Pulmonary artery endothelial cell (primary cell): ENCODE measurements at regions not wholly inside any gene's neighbourhood (a gene's known extent, or its start where the extent isn't known, plus 50 kb on each side); places are given as distances from the start of the nearest gene placed in this dataset.

Source experiments
- DNase-seq: peaks from one replicate; pipeline ENCODE4 v3.0.0-alpha.2; 2011; ENCODE audit warnings: low read depth, low spot score

DNA sequence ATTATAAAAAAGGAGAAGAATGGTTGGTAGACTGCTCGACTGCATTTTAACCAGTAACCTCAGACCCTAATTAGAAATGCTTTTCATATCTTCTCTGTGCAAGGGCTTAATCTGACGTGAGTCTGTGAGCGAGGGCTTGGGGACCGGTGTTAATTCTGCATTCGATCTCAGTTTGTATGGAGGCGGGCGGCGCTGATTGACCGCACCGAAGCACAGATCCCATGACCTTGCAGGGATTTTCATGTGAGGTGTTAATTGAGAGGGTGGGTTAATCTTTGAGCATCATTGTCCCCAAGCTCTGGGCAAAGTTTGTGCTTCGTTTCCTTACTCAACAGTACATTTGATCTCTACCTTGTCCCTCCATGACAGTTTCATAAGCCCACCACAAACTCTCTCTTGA lies 250.9 kb downstream of the NR2F2 start:
- DNase-seq = no peak

GRCh38 chr15:96582473-96582872 lies 252.0 kb downstream of the NR2F2 start:
- DNase-seq = no peak

DNA sequence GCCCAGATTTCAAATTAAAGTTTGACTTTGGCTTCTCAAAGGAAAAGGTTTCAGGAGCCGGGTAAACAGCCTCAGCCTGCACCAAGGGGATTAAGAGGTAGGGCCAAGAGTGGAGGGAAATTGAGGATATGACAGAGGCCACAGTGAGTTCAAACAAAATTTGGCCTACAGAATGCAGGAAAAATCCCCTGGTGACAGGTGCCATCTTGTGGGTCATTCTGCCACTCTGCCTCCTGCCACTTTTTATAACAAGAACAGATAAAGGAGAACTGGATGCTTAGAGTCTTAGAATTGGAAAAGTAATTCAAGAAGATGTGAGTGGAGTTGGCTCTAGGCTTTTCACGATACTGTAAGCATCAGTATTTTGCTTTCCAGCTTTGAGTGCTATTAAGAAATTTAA lies 253.2 kb downstream of the NR2F2 start:
- DNase-seq = no peak

GRCh38 chr15:96585484-96586386 lies 255.2 kb downstream of the NR2F2 start:
- DNase-seq = no peak

DNA sequence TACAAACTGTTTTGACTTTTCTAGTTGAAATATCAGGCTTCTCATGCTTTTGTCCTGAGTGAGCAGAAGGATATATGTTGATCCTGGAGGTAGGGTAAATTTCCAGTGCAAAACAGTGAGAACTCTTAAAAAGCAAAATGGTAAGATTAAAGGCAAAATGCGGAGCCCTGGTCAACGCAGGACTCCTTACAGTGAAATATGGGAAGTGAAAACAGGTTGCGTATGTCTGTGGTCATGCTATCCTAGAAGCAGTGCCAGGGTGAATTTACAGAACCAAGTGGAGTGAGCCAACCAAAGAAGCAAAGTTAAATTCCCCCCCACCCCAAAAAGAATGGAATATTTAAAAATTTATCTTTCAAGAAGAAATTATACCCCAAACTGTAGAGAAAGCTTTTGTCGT lies 256.4 kb downstream of the NR2F2 start:
- DNase-seq = no peak

GRCh38 chr15:96589864-96590263 lies 259.4 kb downstream of the NR2F2 start:
- DNase-seq = no peak

DNA sequence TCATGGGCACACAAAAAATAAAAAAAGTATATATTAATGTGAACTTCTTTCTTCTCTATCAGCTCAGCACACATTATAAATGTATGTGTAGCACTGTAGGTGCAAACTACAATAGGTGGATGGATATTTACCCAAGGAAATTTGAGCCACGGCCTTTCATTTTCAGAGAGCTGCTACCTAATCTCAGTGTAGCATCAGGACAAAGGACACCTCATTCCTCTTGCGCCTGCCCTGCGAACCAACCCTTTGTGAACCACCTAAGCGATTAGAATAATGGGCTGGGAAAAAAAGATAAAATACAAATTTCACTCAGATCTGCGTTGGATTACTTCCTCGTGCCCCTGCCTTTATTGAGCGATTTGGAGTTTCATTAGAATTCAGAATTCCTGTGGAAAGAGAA lies 263.2 kb downstream of the NR2F2 start:
- no peak for DNase-seq

DNA sequence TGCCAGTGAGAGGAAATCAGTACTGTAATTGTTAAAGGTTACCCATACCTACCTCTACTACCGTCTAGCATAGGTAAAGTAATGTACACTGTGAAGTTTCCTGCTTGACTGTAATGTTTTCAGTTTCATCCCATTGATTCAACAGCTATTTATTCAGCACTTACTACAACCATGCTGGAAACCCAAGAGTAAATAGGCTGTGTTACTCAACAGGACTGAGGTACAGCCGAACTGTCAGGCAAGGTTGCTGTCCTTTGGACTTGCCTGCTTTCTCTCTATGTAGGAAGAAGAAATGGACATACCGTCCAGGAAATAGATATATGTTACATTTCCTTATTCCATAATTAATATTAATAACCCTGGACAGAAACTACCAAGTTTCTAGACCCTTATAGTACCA lies 265.5 kb downstream of the NR2F2 start:
- no peak for DNase-seq

DNA sequence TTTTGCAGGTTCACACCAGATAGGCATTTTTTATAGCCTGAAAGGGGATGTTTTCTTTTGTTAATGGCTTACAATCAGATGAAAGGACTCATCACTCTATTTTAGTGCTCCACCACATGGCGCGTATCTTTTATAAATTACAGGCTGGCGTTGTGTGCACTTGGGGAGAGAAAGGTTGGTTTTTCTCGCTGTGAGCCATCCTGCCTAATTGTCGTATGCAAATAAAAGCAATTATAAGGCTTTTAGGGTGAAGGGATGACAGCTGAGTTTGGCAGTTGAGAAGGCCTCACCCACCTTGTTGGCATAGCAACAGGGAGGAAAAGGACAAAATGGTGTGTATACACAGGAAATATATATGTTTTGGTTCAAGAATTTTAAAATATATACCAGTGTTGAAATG lies 268.0 kb downstream of the NR2F2 start:
- DNase-seq = no peak

- no peak for DNase-seq
These were observed 268.8 kb downstream of the NR2F2 start for GRCh38 chr15:96599268-96599667.

DNA sequence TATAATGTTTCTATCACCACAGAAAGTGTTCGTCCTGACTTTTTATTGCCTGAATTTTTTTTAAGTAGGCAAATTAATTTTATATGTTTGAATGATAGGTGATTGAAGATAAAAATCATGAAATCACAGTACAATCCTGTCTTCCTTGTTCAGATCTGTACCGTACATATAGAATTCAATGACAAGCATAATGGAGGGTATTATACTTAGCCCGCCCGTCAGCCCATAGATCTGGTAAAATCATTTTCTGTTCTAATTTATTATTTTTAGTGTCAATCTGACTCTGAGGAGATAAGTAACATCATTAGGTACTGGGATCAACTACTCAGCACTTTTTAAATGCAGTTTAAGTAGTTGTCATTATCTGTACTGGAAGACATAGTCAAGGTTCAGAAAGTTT lies 269.9 kb downstream of the NR2F2 start:
- no peak for DNase-seq

DNA sequence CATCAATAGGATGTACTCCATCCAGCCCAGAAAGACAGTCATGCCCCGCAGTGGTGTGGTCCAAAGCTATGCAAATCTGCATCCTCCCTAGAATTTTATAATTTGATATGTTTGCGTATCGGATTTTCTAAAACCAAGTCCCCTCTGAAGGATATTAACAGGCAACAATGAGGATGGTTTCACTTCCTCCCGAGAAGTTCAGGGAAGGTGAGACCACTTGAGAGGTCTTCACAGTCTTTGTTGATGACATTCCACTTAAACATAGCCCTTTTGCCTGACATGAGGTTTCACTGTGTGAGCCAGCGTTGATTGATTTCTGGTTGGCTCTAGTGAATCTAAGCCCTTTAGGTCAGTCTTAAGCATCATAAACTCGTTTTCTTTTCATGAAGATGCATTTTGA lies 276.1 kb downstream of the NR2F2 start:
- no peak for DNase-seq

DNA sequence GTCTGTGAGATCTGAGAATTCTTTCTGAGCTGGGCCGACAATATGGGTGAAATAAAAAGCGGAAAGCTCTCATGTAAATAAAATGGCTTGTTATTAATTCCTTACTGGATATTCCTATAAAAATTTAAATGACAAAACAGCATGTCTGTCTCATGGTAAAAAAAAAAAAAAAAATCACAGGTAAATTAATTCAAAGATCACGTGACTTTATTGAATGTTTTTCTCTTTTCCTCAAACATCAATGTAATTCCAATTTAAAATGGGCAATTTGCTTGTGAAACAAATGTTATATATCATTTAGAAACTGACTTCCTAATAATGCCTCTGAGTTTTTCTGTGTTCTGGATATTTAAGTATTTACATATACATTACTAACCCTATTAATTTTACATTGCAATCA lies 280.3 kb downstream of the NR2F2 start:
- DNase-seq = no peak

DNA sequence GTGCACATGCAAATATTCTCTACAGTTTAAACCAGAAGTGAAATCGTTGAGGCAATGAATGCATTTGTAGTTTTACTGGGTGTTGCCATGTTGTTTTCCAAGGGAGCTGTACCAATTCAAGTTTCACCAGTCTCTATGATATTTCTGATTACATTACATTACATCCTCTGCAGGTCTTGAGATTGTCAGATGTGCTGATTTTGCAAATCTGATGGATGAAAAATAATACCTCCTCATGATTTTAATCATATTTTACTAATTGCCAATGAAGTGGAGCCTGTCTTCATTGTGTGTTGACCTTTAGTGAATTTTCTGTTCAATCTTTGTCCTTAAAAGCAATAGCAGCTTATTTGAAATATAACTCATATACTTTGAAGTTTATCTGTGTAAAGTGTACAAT lies 282.4 kb downstream of the NR2F2 start:
- DNase-seq = no peak

GRCh38 chr15:96619174-96619573 lies 288.7 kb downstream of the NR2F2 start:
- DNase-seq = no peak

- no peak for DNase-seq
These were observed 292.2 kb downstream of the NR2F2 start for GRCh38 chr15:96622714-96623113.

DNA sequence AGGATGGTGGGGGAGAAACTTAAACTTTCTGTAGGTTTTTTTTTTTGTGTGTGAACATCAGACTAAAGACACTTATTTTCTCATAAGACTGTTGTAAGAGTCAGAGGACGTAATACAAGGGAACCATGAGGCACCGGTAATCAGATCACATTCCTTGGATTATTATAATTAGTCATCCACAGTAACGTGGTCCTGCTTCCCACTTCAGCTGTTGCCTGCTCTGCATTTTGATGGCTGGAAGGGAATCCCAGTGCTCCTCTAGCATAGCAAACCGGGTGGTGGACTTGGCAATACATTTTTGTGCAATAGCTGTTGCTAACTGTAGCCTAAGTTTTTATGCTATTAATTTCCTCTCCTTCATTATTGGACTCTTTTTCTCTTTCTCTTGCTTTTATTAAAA lies 294.8 kb downstream of the NR2F2 start:
- no peak for DNase-seq

DNA sequence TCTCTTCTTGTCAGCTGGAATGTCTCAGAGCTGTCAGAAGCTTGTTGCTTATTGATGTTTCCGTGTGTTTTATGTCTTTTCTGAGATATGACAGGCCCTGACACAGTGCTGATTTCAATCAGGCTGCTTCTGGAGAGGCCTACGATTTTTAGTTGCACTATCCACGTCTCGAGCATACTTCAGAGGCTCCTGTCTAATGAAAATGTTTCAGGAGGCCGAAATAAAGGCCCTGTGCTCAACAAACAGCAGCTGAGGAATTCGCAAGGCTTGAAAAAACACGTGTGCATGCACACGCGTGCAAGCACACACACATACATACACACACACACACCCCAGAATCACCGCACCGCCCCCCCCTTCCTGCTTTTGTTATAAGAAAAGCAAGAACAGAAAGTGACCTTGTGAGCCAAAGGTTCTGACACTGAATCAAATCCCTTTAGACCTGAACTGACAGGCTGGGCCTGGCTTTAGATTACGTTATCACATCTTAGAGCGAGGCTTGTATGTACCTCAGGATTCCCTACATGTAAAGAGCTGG lies 296.6 kb downstream of the NR2F2 start:
- DNase-seq = no peak

- DNase-seq = no peak
These were observed 299.0 kb downstream of the NR2F2 start for GRCh38 chr15:96629511-96629910.

DNA sequence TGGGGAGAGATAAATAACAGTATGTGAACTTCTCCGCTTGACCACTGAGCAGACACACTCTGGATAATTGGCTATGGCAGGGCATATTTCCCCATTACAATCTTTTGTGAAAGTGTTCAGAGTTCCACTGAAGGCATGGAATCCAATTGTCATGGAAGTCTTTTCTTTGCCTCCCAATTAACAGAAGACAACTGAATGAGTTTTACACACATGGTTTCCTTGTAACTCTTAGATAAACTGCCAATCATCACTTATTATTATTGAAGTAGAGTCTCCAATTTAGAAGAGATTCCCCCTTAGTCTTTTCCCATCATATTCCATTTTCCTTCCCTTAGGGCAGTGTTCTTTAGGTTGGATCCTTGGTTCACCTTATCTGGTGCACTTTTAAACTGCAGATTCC lies 308.3 kb downstream of the NR2F2 start:
- DNase-seq = no peak

DNA sequence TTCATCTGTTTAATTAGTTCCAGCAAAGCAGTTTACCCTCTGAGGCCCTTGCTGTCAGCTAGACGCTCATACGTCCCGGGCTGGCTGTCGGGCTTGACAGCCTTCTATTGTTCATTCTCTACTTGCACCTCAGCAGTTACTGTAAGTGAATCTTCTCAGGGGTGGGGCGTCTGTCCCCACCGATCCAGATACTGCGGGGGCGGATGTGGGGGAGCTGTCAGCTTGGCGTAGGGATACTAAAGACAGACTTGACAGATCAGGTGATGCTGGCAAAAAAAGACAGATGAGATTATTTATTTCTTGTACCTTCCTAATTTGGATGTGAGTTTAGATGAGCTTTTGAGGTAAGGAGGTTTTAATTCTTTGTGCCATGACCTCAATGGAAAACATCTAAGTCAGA lies 315.3 kb downstream of the NR2F2 start:
- DNase-seq = no peak

GRCh38 chr15:96648866-96649265 lies 318.4 kb downstream of the NR2F2 start:
- DNase-seq = no peak

DNA sequence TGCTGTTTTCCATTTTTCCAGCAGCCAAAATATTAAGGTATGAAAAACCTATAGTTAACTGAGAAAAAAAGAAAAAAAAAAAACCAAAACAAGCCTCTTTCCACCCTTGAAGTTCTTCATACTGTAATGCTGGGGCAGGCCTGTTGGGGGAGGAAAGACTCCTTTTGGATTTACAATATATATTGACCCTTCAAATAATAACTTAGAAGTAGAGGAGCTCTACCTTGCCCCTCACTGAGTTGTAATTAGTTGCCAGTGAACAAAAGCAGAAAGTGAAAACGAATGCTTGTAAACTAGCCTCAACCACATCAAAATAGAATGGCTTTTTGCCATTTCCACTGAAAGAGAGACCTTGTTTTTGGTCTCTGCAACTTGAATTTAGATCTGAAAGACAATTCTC lies 326.6 kb downstream of the NR2F2 start:
- no peak for DNase-seq
